IMR-90 (cell line): ENCODE measurements at regions not wholly inside any gene's neighbourhood (a gene's known extent, or its start where the extent isn't known, plus 50 kb on each side); places are given as distances from the start of the nearest gene placed in this dataset.

Experiments
- ATAC-seq: fragments of 200-7000 bp; cut with Tn5 transposase; 2 replicates; pipeline ENCODE4 v1.9.1; 2020; ENCODE audit warnings: low read depth, mild to moderate bottlenecking, moderate library complexity
- BruUV-seq: library from RNA; stranded (reverse); fragments of 400-500 nt; replicated peaks from 2 replicates; lab custom pipeline; 2021; lab: Mats Ljungman, UMichigan
- CTCF ChIA-PET: fragments of 300-600 bp; formaldehyde crosslinking; extraction: SDS; loops from one replicate; lab custom pipeline; 2021; ENCODE audit warnings: antibody characterized with exemption; lab: Yijun Ruan, JAX
- POLR2A ChIA-PET: fragments of 300-600 bp; sonication (Branson Sonifier 250); formaldehyde crosslinking; loops from one replicate; lab custom pipeline; 2022; ENCODE audit warnings: antibody characterized with exemption; ENCODE audit not compliant: unreplicated experiment; lab: Charles Lee
- DNase-seq: peaks from one replicate; pipeline ENCODE4 v3.0.0; 2013
- H2AFZ ChIP-seq: replicated peaks from 2 replicates; pipeline ENCODE3; 2013; ENCODE audit warnings: low read length, mild to moderate bottlenecking; ENCODE audit not compliant: poor library complexity
- H2AK5ac ChIP-seq: 2 replicates; pipeline ENCODE4 v1.6.1; 2013; ENCODE audit warnings: low read depth, low read length, inconsistent platforms
- H2AK9ac ChIP-seq: replicated peaks from 2 replicates; pipeline ENCODE3; 2013; ENCODE audit warnings: mild to moderate bottlenecking, low read depth, low read length, moderate library complexity; ENCODE audit not compliant: poor library complexity
- H2BK120ac ChIP-seq: 2 replicates; pipeline ENCODE4 v1.6.1; 2013; ENCODE audit warnings: low read depth, low read length, inconsistent platforms
- H2BK15ac ChIP-seq: 3 replicates; pipeline ENCODE4 v1.6.1; 2013; ENCODE audit warnings: low read depth, low read length, inconsistent platforms
- H2BK20ac ChIP-seq: 2 replicates; pipeline ENCODE4 v1.6.1; 2013; ENCODE audit warnings: low read depth, mild to moderate bottlenecking, inconsistent platforms, low read length, moderate library complexity
- H2BK5ac ChIP-seq: 2 replicates; pipeline ENCODE4 v1.6.1; 2013; ENCODE audit warnings: mild to moderate bottlenecking, low read depth, low read length, inconsistent platforms; ENCODE audit not compliant: poor library complexity, severe bottlenecking
- H3K14ac ChIP-seq: replicated peaks from 2 replicates; pipeline ENCODE4 v1.6.1; 2013; ENCODE audit warnings: low read depth, low read length, inconsistent platforms
- H3K18ac ChIP-seq: 2 replicates; pipeline ENCODE4 v1.6.1; 2013; ENCODE audit warnings: low read depth, low read length, control low read depth
- H3K23ac ChIP-seq: 2 replicates; pipeline ENCODE4 v1.6.1; 2013; ENCODE audit warnings: low read depth, low read length, inconsistent platforms
- H3K27ac ChIP-seq: 2 replicates; pipeline ENCODE4 v1.5.1; 2013; ENCODE audit warnings: mild to moderate bottlenecking, control low read depth, low read length; ENCODE audit not compliant: insufficient read depth
- H3K27me3 ChIP-seq: 2 replicates; pipeline ENCODE4 v1.6.1; 2013; ENCODE audit warnings: low read length; ENCODE audit not compliant: control insufficient read depth, insufficient read depth
- H3K36me3 ChIP-seq: 2 replicates; pipeline ENCODE4 v1.6.1; 2013; ENCODE audit warnings: low read length, mixed read lengths; ENCODE audit not compliant: control insufficient read depth, insufficient read depth
- H3K4ac ChIP-seq: 2 replicates; pipeline ENCODE4 v1.6.1; 2013; ENCODE audit warnings: low read depth, low read length, inconsistent platforms
- H3K4me1 ChIP-seq: 2 replicates; pipeline ENCODE4 v1.6.1; 2013; ENCODE audit warnings: low read length, mixed read lengths; ENCODE audit not compliant: control insufficient read depth, insufficient read depth
- H3K4me2 ChIP-seq: 2 replicates; pipeline ENCODE4 v1.6.1; 2013; ENCODE audit warnings: low read depth, mild to moderate bottlenecking, control low read depth, low read length, moderate library complexity
- H3K4me3 ChIP-seq: 2 replicates; pipeline ENCODE4 v1.5.1; 2013; ENCODE audit warnings: low read depth, mild to moderate bottlenecking, control low read depth, low read length, moderate library complexity; ENCODE audit not compliant: insufficient read depth
- H3K56ac ChIP-seq: 2 replicates; pipeline ENCODE4 v1.6.1; 2013; ENCODE audit warnings: low read length, inconsistent platforms; ENCODE audit not compliant: insufficient read depth; ENCODE audit errors: extremely low read depth
- H3K79me1 ChIP-seq, 2 experiments: 2 replicates each; pipeline ENCODE4 v1.6.1; 2013; ENCODE audit warnings: low read length in 2 of 2, inconsistent platforms in 1 of 2, low read depth in 1 of 2
- H3K9ac ChIP-seq: 2 replicates; pipeline ENCODE4 v1.6.1; 2013; ENCODE audit warnings: low read depth, low read length, control low read depth
- H3K9me1 ChIP-seq: 2 replicates; pipeline ENCODE4 v1.6.1; 2013; ENCODE audit warnings: low read length, inconsistent platforms; ENCODE audit not compliant: insufficient read depth
- H3K9me3 ChIP-seq: 2 replicates; pipeline ENCODE4 v1.6.1; 2013; ENCODE audit warnings: low read length; ENCODE audit not compliant: control insufficient read depth, insufficient read depth
- H4K20me1 ChIP-seq: 2 replicates; pipeline ENCODE4 v1.6.1; 2013; ENCODE audit warnings: low read length, inconsistent platforms; ENCODE audit not compliant: insufficient read depth
- H4K5ac ChIP-seq: 2 replicates; pipeline ENCODE4 v1.6.1; 2013; ENCODE audit warnings: mild to moderate bottlenecking, low read depth, low read length, control low read depth
- H4K8ac ChIP-seq, 2 experiments: 2 replicates each; pipeline ENCODE4 v1.6.1; 2013; ENCODE audit warnings: low read depth in 2 of 2, low read length in 2 of 2, control low read depth in 1 of 2, inconsistent platforms in 1 of 2
- H4K91ac ChIP-seq: 2 replicates; pipeline ENCODE4 v1.6.1; 2013; ENCODE audit warnings: low read depth, low read length, inconsistent platforms; ENCODE audit not compliant: insufficient read depth
- BHLHE40 ChIP-seq: fragments of 150-350 bp; IDR thresholded peaks from 2 replicates; pipeline ENCODE4 v1.6.1; 2016; ENCODE audit warnings: mild to moderate bottlenecking, low read depth, low read length
- CEBPB ChIP-seq: IDR thresholded peaks from 2 replicates; pipeline ENCODE4 v1.6.1; 2012; ENCODE audit warnings: low read depth, low read length, improper control_type of control experiment
- CHD1 ChIP-seq: IDR thresholded peaks from 2 replicates; pipeline ENCODE4 v1.6.1; 2012; ENCODE audit warnings: low read depth, low read length, improper control_type of control experiment
- FOS ChIP-seq: fragments of 150-350 bp; IDR thresholded peaks from 2 replicates; pipeline ENCODE4 v1.6.1; 2016; ENCODE audit warnings: low read depth, low read length
- MAFK ChIP-seq: IDR thresholded peaks from 2 replicates; pipeline ENCODE4 v1.6.1; 2012; ENCODE audit warnings: low read depth, low read length, improper control_type of control experiment
- MAZ ChIP-seq: IDR thresholded peaks from 2 replicates; pipeline ENCODE4 v1.6.1; 2012; ENCODE audit warnings: low read depth, mild to moderate bottlenecking, low read length, improper control_type of control experiment, moderate library complexity, borderline replicate concordance
- MXI1 ChIP-seq: IDR thresholded peaks from 2 replicates; pipeline ENCODE4 v1.6.1; 2012; ENCODE audit warnings: low read depth, mild to moderate bottlenecking, low read length, moderate library complexity, borderline replicate concordance
- NFE2L2 ChIP-seq: fragments of 150-350 bp; IDR thresholded peaks from 2 replicates; pipeline ENCODE4 v1.6.1; 2016; ENCODE audit warnings: low read depth, mild to moderate bottlenecking, low read length
- POLR2A ChIP-seq: IDR thresholded peaks from 2 replicates; pipeline ENCODE4 v1.6.1; 2012; ENCODE audit warnings: mild to moderate bottlenecking, low read depth, low read length
- RAD21 ChIP-seq: IDR thresholded peaks from 2 replicates; pipeline ENCODE4 v1.6.1; 2012; ENCODE audit warnings: low read length, improper control_type of control experiment
- RCOR1 ChIP-seq: IDR thresholded peaks from 2 replicates; pipeline ENCODE4 v1.6.1; 2012; ENCODE audit warnings: mild to moderate bottlenecking, low read length, improper control_type of control experiment; ENCODE audit not compliant: insufficient replicate concordance
- RFX5 ChIP-seq: IDR thresholded peaks from 2 replicates; pipeline ENCODE4 v1.8.0; 2012; ENCODE audit warnings: low read depth, mild to moderate bottlenecking, low read length, moderate library complexity
- SMC3 ChIP-seq: fragments of 150-350 bp; IDR thresholded peaks from 2 replicates; pipeline ENCODE4 v1.6.1; 2016; ENCODE audit warnings: low read depth, mild to moderate bottlenecking, antibody characterized with exemption, low read length, moderate library complexity
- WGBS, 2 experiments: methylation state at CpG; one replicate each; pipeline versions ENCODE4 v1.1.5 to v1.1.7; 2013; ENCODE audit warnings: missing lambda C conversion rate in 2 of 2; ENCODE audit not compliant: insufficient read length in 1 of 2; ENCODE audit errors: extremely low coverage in 2 of 2; 5-methylcytosine and 5-hydroxymethylcytosine counted together
- dilution Hi-C: fragments of 300-500 bp; cut with HindIII; formaldehyde crosslinking; loops from one replicate; pipeline ENCODE4 v1.14.3; 2018; ENCODE audit warnings: low sequenced_read_pairs; ENCODE audit not compliant: unreplicated experiment
- in situ Hi-C: fragments of 300-500 bp; cut with MboI; formaldehyde crosslinking; loops from 3 replicates; pipeline ENCODE4 v1.14.3; 2019; ENCODE audit warnings: low sequenced_read_pairs, inconsistent platforms, mixed read lengths
- intact Hi-C: fragments of 100-400 bp; cut with micrococcal nuclease; formaldehyde crosslinking; loops from 2 replicates; pipeline ENCODE4 v1.10.0; 2022
- TF ChIP-seq, protein P1 (sequence below): conservative IDR thresholded peaks from 2 replicates; pipeline ENCODE4 v1.5.1; 2012; ENCODE audit warnings: mild to moderate bottlenecking, low read depth, low read length, improper control_type of control experiment
- TF ChIP-seq, protein P2 (sequence below): fragments of 150-350 bp; IDR thresholded peaks from 2 replicates; pipeline ENCODE4 v1.6.1; 2017; ENCODE audit warnings: mild to moderate bottlenecking, antibody characterized with exemption, low read length, low read depth
- TF ChIP-seq, protein P3 (sequence below): fragments of 150-350 bp; IDR thresholded peaks from 2 replicates; pipeline ENCODE4 v1.6.1; 2016; ENCODE audit warnings: low read depth, mild to moderate bottlenecking, low read length, moderate library complexity, borderline replicate concordance

- ChIA-PET CTCF (no interaction called here), POLR2A (no interaction called here)
- no peak overlapping the region for H2BK20ac ChIP-seq
- no CpG with 5 or more reads among the region's 1 CpG for WGBS, 2 experiments
- H4K5ac ChIP-seq: no peak overlapping the region
- no peak overlapping the region for H3K4me3 ChIP-seq
- H2BK15ac ChIP-seq: no peak overlapping the region
- H3K27ac ChIP-seq: no peak overlapping the region
- H3K79me1 ChIP-seq: no peaks in the 10 kb centered on the region
- no peak overlapping the region for H3K4me2 ChIP-seq
- dilution Hi-C loops: no loop called here
- peaks cover 2% of the 10 kb centered on the region; the same call in 1 of the 2 replicates for H3K9me3 ChIP-seq
- H3K4ac ChIP-seq: no peak overlapping the region
- H4K91ac ChIP-seq: no peak overlapping the region
- no peak overlapping the region for H2AK5ac ChIP-seq
- no peak overlapping the region for H3K14ac ChIP-seq
- H4K20me1 ChIP-seq: no peaks in the 10 kb centered on the region
- no peak overlapping the region for H2BK5ac ChIP-seq
- H2AFZ ChIP-seq: no peak overlapping the region
- H3K36me3 ChIP-seq: no peaks in the 10 kb centered on the region
- H3K4me1 ChIP-seq: no peaks in the 10 kb centered on the region
- no peaks in the 10 kb centered on the region for H3K9me1 ChIP-seq
- intact Hi-C loops: no loop called here
- H2BK120ac ChIP-seq: no peak overlapping the region
- no peak overlapping the region for H2AK9ac ChIP-seq
- H3K23ac ChIP-seq: no peak overlapping the region
- H3K27me3 ChIP-seq: no peaks in the 10 kb centered on the region
- no peak for DNase-seq
- no peak overlapping the region for H3K9ac ChIP-seq
- H3K56ac ChIP-seq: no peak overlapping the region
- H4K8ac ChIP-seq: no peak overlapping the region
- TF ChIP-seq RCOR1: no peak
- no peak for TF ChIP-seq MAZ
- no peak for TF ChIP-seq POLR2A
- no peak for TF ChIP-seq CEBPB
- TF ChIP-seq, protein P1, sequence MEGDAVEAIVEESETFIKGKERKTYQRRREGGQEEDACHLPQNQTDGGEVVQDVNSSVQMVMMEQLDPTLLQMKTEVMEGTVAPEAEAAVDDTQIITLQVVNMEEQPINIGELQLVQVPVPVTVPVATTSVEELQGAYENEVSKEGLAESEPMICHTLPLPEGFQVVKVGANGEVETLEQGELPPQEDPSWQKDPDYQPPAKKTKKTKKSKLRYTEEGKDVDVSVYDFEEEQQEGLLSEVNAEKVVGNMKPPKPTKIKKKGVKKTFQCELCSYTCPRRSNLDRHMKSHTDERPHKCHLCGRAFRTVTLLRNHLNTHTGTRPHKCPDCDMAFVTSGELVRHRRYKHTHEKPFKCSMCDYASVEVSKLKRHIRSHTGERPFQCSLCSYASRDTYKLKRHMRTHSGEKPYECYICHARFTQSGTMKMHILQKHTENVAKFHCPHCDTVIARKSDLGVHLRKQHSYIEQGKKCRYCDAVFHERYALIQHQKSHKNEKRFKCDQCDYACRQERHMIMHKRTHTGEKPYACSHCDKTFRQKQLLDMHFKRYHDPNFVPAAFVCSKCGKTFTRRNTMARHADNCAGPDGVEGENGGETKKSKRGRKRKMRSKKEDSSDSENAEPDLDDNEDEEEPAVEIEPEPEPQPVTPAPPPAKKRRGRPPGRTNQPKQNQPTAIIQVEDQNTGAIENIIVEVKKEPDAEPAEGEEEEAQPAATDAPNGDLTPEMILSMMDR: no peak
- TF ChIP-seq FOS: no peak
- TF ChIP-seq BHLHE40: no peak
- TF ChIP-seq SMC3: no peak
- TF ChIP-seq MXI1: no peak
- no peak for TF ChIP-seq MAFK
- TF ChIP-seq RAD21: no peak
- TF ChIP-seq NFE2L2: no peak
- no peak for TF ChIP-seq RFX5
- TF ChIP-seq, protein P2, sequence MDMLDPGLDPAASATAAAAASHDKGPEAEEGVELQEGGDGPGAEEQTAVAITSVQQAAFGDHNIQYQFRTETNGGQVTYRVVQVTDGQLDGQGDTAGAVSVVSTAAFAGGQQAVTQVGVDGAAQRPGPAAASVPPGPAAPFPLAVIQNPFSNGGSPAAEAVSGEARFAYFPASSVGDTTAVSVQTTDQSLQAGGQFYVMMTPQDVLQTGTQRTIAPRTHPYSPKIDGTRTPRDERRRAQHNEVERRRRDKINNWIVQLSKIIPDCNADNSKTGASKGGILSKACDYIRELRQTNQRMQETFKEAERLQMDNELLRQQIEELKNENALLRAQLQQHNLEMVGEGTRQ: no peak
- TF ChIP-seq, protein P3, sequence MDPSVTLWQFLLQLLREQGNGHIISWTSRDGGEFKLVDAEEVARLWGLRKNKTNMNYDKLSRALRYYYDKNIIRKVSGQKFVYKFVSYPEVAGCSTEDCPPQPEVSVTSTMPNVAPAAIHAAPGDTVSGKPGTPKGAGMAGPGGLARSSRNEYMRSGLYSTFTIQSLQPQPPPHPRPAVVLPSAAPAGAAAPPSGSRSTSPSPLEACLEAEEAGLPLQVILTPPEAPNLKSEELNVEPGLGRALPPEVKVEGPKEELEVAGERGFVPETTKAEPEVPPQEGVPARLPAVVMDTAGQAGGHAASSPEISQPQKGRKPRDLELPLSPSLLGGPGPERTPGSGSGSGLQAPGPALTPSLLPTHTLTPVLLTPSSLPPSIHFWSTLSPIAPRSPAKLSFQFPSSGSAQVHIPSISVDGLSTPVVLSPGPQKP: no peak
- TF ChIP-seq CHD1: no peak
- ATAC-seq: no peak
- no TSS peak for BruUV-seq
- H3K18ac ChIP-seq: no peak overlapping the region
- in situ Hi-C loops: no loop called here
These were observed 77.9 kb downstream of the DMRT2 start for GRCh38 chr9:1128046-1128445.
